ENCODE measurements at regions not wholly inside any gene's neighbourhood (a gene's known extent, or its start where the extent isn't known, plus 50 kb on each side); places are given as distances from the start of the nearest gene placed in this dataset.

DNA sequence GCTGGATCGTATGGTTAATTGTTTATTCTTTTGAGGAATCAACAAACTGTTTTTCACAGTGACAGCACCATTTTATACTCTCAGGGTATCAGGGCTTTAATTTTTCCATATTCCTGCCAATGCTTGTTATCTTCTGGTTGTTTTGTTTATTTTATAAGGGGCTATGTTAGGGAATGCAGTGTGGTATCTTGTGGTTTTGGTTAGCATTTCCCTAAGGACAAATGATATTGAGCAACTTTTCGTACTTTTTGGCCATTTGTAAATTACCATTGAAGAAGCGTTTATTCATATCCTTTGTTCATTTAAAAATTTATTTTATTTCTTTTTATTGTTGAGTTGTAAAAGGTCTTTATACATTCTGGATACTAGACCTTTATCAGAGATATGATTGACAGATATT lies 322.0 kb upstream of the SALL1 start:
- intact Hi-C loops (cut with DNase I; ENCODE audit: low total_unique reads) (no loop called here), in situ Hi-C loops (cut with MboI; ENCODE audit: low pct_ligation_motif_present in 1 of 4, low pct_unique_long_range_greater_than_20kb in 1 of 4, low sequenced_read_pairs in 3 of 4) (loop anchor here in 1 of 4 donors (25.0 kb wide), 1 partner anchor 111 kb away; no protein-coding TSS in a partner anchor)
- TF ChIP-seq POLR2A (IDR thresholded peaks at IDR 0.05) (no peak), EP300 (IDR thresholded peaks at IDR 0.05; ENCODE audit: low read depth) (no peak), POLR2AphosphoS5 (IDR thresholded peaks at IDR 0.05) (no peak)
- TF ChIP-seq, protein P1, sequence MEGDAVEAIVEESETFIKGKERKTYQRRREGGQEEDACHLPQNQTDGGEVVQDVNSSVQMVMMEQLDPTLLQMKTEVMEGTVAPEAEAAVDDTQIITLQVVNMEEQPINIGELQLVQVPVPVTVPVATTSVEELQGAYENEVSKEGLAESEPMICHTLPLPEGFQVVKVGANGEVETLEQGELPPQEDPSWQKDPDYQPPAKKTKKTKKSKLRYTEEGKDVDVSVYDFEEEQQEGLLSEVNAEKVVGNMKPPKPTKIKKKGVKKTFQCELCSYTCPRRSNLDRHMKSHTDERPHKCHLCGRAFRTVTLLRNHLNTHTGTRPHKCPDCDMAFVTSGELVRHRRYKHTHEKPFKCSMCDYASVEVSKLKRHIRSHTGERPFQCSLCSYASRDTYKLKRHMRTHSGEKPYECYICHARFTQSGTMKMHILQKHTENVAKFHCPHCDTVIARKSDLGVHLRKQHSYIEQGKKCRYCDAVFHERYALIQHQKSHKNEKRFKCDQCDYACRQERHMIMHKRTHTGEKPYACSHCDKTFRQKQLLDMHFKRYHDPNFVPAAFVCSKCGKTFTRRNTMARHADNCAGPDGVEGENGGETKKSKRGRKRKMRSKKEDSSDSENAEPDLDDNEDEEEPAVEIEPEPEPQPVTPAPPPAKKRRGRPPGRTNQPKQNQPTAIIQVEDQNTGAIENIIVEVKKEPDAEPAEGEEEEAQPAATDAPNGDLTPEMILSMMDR (IDR thresholded peaks at IDR 0.05): no peak
- H3K36me3 ChIP-seq: no peaks in the 10 kb centered on the region
- no peaks in the 10 kb centered on the region for H3K4me1 ChIP-seq
- no peak overlapping the region for H3K4me3 ChIP-seq
- H3K27me3 ChIP-seq: no peaks in the 10 kb centered on the region
- DNase-seq: no peak
- H3K27ac ChIP-seq: no peak overlapping the region
- 77 to 83% methylated on average over 3 of the region's 3 CpGs for WGBS, 2 donors (ENCODE audit: low coverage in 1 of 2)
- H3K9me3 ChIP-seq: no peaks in the 10 kb centered on the region

DNA sequence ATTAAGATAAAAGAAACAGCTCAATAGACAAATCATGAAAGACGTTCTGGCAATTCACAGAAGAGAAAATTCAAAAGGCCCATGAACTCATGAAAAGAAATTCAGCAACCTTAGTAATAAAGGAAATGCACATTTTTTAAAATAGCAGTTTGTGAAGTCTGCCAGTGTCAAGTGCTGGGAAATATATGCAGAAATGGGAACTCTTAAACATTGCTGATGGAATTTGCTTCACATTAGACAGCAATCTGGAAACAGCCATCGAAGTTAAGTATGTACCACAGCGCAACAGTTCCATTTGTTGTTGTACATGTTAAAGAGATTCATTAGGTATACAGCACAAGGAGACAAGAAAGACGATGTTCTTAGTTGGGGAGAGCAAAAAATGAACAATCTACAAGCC lies 319.4 kb upstream of the SALL1 start:
- intact Hi-C loops (cut with DNase I; ENCODE audit: low total_unique reads): no loop called here
- in situ Hi-C loops (cut with MboI; ENCODE audit: low pct_ligation_motif_present in 1 of 4, low pct_unique_long_range_greater_than_20kb in 1 of 4, low sequenced_read_pairs in 3 of 4): loop anchor here in 1 of 4 donors (25.0 kb wide), 1 partner anchor 108 kb away; no protein-coding TSS in a partner anchor
- Histone ChIP-seq H3K4me3 (no peak overlapping the region), H3K4me1 (no peaks in the 10 kb centered on the region), H3K27ac (no peak overlapping the region), H3K36me3 (no peaks in the 10 kb centered on the region), H3K27me3 (no peaks in the 10 kb centered on the region), H3K9me3 (no peaks in the 10 kb centered on the region)
- TF ChIP-seq, protein P1 (IDR thresholded peaks at IDR 0.05): no peak
- no peak for TF ChIP-seq POLR2AphosphoS5 (IDR thresholded peaks at IDR 0.05)
- DNase-seq: no peak
- WGBS, 2 donors (ENCODE audit: low coverage in 1 of 2): 39 to 41% methylated on average over 4 of the region's 4 CpGs

GRCh38 chr16:51464996-51465395 lies 313.9 kb upstream of the SALL1 start:
- WGBS, 2 donors (ENCODE audit: low coverage in 1 of 2): 65 to 88% methylated on average over 5 of the region's 5 CpGs
- Histone ChIP-seq H3K9me3 (no peaks in the 10 kb centered on the region), H3K27me3 (no peaks in the 10 kb centered on the region), H3K4me3 (no peak overlapping the region), H3K4me1 (no peaks in the 10 kb centered on the region), H3K36me3 (no peaks in the 10 kb centered on the region), H3K27ac (no peak overlapping the region)
- no peak for DNase-seq
- intact Hi-C loops (cut with DNase I; ENCODE audit: low total_unique reads) (no loop called here), in situ Hi-C loops (cut with MboI; ENCODE audit: low pct_ligation_motif_present in 1 of 4, low pct_unique_long_range_greater_than_20kb in 1 of 4, low sequenced_read_pairs in 3 of 4) (loop anchor here in 1 of 4 donors (25.0 kb wide), 1 partner anchor 103 kb away; no protein-coding TSS in a partner anchor)
- TF ChIP-seq EP300 (IDR thresholded peaks at IDR 0.05; ENCODE audit: low read depth): no peak
- TF ChIP-seq POLR2A (IDR thresholded peaks at IDR 0.05): no peak
- no peak for TF ChIP-seq POLR2AphosphoS5 (IDR thresholded peaks at IDR 0.05)
- TF ChIP-seq, protein P1 (IDR thresholded peaks at IDR 0.05): no peak

DNA sequence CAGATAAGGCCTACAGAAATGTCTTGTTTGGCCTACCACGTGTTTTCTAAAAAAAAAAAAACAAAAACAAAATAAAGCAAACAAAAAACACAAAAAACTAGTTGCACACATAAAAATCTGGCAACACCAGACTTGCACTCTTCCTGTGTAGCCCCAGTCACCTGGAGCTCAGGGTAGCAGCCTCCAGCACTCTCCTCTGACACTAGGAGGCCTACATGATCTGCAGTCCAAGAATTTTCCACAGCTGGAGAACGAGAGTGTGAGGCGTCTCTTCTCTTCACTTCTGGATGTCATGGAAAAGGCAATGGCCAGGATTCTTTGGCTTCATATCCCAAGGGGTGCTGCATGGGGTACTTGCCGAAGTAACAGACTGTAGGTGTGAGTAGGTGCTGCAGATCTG lies 310.2 kb upstream of the SALL1 start:
- no peak for TF ChIP-seq EP300 (IDR thresholded peaks at IDR 0.05; ENCODE audit: low read depth)
- no peak for TF ChIP-seq POLR2AphosphoS5 (IDR thresholded peaks at IDR 0.05)
- TF ChIP-seq POLR2A (IDR thresholded peaks at IDR 0.05): no peak
- TF ChIP-seq, protein P1 (IDR thresholded peaks at IDR 0.05): no peak
- no peaks in the 10 kb centered on the region for H3K27me3 ChIP-seq
- no peaks in the 10 kb centered on the region for H3K4me1 ChIP-seq
- WGBS, 2 donors (ENCODE audit: low coverage in 1 of 2): 50 to 67% methylated on average over 1 to 4 of the region's 4 CpGs
- no peak for DNase-seq
- H3K9me3 ChIP-seq: no peaks in the 10 kb centered on the region
- no peaks in the 10 kb centered on the region for H3K36me3 ChIP-seq
- H3K27ac ChIP-seq: no peak overlapping the region
- no peak overlapping the region for H3K4me3 ChIP-seq
- in situ Hi-C loops (cut with MboI; ENCODE audit: low pct_ligation_motif_present in 1 of 4, low pct_unique_long_range_greater_than_20kb in 1 of 4, low sequenced_read_pairs in 3 of 4): loop anchor here in 1 of 4 donors (25.0 kb wide), 1 partner anchor 99 kb away; no protein-coding TSS in a partner anchor
- intact Hi-C loops (cut with DNase I; ENCODE audit: low total_unique reads): no loop called here

Data from transverse colon (tissue), 4 donors.